ENCODE measurements at regions not wholly inside any gene's neighbourhood (a gene's known extent, or its start where the extent isn't known, plus 50 kb on each side); places are given as distances from the start of the nearest gene placed in this dataset.

DNA sequence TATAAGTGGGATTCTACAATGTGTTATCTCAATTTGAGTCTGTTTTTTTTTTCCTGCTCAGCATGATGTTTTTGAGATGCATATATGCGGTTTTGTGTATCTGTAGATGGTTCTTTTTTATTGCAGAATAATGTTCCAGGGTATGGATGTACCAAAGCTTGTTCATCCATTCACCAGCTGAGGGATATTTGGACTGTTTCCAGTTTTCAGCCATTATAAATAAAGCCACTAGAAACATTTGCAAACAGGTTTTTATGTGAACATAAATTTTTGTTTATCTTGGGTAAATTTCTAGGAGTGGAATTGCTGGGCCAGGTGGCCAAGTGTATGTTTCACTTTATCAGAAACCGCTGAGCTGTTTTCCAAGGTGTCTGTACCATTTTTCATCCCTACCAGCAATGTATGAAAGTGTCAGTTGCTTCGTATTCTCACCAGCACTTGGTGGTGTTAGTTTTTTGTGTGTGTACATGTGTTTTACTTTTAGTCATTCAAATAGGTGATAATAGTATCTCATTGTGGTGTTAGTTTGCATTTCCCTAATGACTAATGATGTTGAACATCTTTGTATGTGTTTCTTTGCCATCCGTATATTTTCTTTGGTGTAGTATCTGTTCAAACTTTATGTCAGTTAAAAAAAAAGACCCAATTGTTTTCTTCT lies 124.2 kb downstream of the CEBPB start:
- no peak for DNase-seq

DNA sequence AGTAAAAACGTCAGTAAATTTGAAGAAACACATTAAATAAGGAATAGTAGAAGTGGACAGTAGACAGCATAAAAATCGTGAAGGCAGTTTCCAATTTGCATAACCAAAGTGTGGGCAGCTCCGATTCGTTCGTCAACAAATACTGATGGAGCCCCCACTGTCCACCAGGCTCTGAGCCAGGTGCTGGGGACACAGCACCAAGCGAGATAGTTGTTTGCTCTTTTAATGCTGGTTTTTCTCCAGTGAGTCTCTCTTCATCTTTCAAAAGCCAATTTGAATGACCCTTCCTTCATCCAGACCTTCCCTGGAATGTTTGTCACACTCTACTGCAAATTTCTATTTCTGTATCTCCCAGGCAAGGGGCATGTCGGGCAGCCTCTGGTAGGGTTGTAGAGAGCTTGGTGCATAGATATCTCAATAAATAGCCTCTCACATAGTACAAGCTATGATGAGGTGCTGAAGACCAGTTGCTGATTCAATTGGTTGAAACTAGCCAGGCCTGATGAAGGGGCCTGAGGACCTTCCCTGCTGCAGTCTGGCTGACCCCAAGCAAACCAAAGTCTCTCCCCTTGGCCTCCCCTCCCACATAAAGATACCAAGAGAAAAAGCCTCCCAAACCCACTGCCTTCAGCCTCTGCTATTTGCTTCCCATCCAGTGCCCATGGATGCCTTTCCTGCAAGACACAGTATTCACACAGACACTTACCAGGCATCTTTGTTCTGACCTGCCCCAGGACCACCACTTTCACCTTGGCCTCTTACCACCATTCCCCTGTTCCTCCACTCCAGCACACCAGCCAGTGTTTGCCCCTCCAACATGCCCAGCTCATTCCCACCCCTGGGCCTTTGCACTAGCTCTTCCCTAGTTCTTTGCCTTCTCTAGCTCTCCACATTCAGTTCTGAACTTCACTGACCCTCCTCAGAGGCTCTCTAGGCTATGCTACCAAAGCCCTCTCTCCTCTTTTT lies 125.2 kb downstream of the CEBPB start:
- no peak for DNase-seq

DNA sequence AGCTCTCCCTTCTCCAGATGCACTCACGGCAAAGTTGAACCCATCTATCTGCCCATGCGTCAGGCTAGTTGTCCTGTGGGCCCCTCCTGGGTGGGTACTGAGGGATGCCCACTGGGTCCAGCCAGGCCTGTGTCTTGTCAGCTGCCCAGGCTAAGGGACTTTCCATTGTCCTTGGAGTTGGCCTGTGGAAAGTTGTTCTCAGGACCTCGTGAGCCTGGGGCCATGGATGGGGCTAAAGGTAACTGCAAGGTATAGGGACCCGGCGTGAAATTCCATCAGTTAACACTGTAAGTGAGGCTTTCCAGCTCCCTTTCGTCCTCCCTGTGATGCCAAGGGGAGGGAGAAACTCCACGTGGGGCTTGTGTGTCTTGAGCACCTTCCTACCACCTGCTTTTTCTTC lies 126.5 kb downstream of the CEBPB start:
- no peak for DNase-seq

- DNase-seq, result no peak
Observed at GRCh38 chr20:50317609-50318008, 127.0 kb downstream of the CEBPB start.

- no peak for DNase-seq
Observed at GRCh38 chr20:50318710-50319109, 128.1 kb downstream of the CEBPB start.

DNA sequence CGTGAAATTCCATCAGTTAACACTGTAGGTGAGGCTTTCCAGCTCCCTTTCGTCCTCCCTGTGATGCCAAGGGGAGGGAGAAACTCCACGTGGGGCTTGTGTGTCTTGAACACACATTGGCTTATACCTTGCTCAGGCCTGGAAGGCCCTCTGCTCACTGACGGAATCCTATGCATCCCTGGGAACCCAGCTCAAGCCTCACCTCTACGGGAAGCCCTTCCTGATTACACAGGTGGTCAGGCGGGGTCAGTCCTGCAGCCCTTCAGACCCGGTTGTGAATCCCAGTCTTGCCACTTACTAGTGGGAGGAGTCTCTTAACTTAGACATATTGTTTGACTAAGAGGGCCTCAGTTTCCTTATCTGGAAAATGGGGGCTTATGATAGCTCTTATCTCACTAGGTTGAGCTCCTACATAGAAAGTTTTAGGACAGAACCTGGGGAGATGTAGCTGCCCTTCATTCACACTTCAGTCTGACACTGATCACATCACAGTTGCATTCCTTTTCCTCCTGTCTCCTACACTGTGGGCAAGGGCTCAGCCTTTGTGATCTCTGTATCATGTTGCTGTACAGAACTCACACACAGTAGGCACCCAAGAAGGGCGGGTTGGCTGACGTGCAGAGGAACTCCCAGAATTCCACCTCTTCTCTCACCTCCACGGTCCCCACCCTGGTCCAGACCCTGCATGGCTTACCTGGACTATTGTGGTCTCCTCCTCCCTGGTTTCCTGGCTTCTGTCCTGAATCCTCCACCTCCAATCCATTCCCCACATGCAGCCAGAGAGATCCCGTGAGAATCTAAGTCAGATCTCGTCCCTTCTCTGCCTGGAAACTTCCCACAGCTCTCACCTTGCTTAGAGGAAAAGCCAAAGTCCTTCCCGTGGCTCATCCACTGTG lies 129.6 kb downstream of the CEBPB start:
- DNase-seq, result no peak

- DNase-seq, result no peak
Observed at GRCh38 chr20:50320901-50321796, 130.5 kb downstream of the CEBPB start.

DNA sequence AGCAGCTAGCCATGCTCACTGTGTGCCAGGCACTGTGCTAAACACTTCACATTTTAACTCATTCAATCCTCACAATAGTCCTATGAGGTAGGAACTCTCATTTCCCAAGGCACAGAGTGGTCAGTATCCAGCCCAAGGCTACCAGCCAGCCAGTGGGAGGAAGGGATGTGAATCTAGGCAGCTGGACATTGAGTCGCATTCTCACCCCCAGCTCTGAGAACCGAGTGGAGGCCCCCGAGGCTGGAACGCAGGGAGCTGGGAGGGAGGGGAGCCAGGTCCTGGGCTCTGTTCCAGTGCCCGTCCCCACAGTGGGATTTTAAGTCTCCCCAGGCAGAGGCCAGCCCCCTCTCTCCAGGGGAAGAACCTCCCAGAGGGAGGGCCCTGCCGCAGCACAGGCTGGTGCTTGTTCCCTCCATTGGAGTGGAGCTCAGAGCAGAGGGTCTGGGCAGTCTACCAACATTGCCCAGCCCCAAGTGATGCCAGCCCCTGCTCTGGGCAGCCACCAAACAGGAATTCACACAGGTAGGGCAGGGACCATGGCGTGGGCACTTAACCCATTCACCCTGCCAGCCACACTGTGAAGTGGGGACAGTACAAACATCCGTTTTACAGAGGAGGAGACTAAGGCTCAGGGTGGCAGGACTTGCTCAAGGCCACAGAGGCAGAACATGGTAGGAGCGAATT lies 131.3 kb downstream of the CEBPB start:
- no peak for DNase-seq

DNA sequence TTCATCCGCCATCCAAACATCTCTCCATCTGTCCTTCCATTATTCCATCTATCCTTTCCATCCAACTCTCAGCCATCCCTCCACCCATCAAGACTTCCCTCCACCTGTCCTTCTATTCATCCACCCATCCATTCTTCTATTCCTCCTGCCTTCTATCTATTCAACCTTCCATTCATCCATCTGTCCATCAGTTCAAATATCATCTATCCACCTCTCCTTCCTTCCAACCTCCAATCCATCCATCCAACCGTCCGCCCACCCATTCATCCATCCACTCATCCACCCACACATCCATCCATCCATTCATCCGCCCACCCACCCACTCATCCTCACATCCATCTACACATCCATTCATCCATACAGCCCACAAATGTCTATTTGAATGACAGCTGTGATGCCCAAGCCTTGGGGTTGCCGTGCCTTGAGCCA lies 132.1 kb downstream of the CEBPB start:
- DNase-seq, result no peak

DNA sequence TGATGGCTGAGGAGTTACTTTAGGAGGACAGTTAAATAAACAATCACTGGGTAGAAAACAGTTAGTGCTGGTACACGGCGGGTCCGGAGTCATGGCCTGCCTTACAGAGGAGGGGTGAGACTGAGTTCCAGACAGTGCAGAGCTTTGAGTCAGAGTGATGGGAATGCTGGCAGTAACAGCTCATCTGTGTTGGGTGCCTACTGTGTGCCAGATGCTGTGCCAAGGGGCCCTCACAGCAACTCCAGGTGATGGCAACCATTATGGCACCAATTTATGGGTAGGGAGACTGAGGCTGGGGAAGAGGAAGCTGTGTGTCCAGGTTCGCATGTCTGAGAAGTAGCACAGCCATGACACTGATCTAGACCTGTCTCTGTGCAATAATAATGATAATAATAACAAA lies 132.6 kb downstream of the CEBPB start:
- DNase-seq, result no peak

DNA sequence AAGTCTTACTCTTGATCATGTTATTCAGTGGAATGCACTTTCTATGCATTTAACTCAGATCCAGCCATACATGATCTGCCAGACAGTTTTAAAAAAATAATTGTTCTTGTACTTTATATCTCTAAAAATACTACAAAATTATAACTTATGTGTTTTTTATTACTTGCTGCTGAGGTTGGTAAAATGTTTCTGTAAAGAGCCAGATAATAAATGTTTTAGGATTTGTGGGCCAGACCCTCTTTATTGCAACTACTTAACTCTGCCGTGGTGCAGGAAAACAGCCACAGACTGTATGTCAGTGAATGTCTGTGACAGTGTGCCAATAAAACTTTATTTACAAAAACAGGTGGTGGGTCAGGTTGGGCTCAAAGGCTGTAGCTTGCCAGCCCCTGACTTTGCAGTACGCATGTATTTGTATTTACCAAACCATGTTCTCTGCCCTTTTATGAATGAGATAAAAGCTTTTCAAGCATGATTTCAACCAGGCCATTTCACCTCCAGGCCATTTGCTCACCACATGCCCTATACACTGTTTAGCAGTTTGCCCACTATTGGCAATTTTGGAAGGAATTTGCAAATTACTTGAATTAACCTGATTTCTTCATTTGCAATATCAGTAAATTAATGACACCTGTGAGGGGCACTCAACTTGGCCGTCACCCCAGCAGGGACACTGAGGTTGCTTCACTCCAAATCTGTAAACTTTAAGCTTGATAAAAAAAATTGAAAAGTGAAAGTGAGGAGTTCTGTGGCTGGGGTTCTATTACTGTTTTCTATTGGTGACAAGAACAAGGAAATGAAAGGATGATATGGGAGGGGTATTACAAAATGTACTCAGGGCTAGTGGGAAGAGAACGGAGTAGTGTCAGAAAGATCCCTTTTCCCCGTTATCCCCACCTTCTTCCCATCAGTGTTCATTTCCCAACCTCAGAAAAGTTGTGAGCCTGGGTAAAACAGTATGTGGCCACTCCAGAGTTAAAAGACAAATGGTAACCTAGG lies 133.4 kb downstream of the CEBPB start:
- DNase-seq, result no peak

DNA sequence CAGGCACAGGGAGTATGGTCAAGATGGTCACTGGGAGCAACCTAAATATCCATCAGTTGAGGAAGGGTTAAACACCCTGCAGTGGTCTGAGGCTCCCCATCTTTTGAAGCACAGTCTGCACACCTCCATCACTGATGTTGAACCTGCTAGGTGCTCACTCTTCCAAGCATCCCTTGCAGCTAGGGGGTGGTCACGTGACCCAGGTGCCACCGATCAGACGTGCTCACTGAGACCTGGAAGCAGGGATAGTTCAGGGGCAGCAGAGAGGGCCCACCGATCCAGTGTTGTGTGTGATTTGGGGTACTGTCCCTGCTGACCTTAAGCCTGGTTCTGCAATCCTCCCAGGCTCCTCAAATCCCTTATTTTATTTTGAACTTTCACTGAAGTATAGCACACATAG lies 134.6 kb downstream of the CEBPB start:
- DNase-seq, result no peak

GRCh38 chr20:50325651-50326050 lies 135.0 kb downstream of the CEBPB start:
- no peak for DNase-seq

- no peak for DNase-seq
Observed at GRCh38 chr20:50327666-50328065, 137.0 kb downstream of the CEBPB start.

DNA sequence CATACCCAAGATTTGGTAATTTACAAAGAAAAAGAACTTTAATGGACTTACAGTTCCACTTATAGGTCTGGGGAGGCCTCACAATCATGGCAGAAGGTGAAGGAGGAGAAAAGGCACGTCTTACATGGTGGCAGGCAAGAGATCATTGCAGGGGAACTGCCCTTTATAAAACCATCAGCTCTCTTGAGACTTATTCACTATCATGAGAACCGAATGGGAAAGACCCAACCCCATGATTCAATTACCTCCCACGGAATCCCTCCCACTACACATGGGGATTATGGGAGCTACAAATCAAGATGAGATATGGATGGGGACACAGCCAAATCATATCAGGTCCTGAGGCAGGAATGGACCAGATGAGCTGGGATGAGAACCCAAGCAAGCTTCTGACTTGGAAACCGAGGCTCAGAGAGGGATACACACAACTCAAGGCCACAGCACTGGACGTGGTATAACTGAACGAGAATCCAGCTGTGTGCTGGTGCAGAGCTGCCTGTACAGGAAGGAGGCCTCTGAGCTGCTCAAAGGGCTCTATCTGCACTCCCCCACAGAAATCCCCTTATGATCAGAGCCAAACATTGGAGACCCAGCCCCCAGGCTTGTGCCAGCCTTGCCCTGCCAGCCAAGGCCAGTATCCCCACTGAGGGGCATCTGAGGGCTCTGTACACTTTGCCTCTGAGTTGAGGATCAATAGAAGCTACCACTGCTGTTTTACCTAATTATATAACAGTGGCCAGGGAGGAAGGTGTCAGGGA lies 137.8 kb downstream of the CEBPB start:
- DNase-seq, result no peak

DNA sequence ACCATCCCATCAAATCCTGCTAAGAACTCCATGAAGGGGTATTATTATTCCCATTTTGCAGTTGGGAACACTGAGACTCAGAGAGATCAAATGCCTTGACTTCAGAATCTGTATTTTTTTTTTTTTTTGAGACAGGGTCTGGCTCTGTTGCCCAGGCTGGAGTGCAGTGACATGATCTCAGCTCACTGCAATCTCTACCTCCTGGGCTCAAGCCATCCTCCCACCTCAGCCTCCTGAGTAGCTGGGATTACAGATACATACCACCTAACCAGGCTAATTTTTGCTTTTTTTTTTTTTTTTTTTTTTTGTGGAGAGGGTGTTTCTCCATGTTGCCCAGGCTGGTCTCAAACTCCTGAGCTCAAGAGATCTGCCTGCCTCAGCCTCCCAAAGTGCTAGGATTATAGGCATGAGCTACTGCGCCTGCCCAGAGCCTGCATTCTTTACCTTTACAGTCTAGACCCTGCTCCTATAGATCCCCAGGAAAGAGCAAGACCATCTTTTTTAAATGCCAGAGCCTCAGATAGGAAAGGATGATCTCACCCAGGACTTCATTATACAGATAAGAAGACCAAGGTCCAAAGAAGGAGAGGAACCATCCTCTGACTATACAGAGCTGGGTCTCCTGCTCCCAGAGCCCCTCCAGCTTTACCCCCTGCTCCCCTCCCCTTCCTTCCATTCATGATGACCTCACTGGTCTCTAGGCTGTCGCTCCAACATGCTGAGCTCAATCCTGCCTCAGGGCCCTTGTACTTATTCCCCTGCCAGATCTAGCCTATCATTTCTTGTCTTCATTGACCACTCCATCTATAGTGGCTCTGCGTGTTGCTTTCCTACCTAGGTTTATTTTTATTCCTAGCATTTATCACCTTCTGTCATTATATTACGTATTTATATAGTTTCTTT lies 138.6 kb downstream of the CEBPB start:
- no peak for DNase-seq

GRCh38 chr20:50329981-50330503 lies 139.4 kb downstream of the CEBPB start:
- no peak for DNase-seq

All from NCI-H2227 treated with DMSO at 0.1 percent for 48 hours (cell line).